GM18505 (cell line): ENCODE measurements at regions not wholly inside any gene's neighbourhood (a gene's known extent, or its start where the extent isn't known, plus 50 kb on each side); places are given as distances from the start of the nearest gene placed in this dataset.
"Not testable (repeated sequence)": the region's sequence is repeated elsewhere in the genome, so short reads cannot be mapped to it uniquely, and the experiment has no call there.

Experiments
- ATAC-seq: cut with Tn5 transposase; IDR thresholded peaks from one replicate; pipeline ENCODE4 v1.9.1; 2021; ENCODE audit not compliant: unreplicated experiment
- POLR2A ChIP-seq: IDR thresholded peaks from 4 replicates; pipeline ENCODE4 v1.6.1; 2011; ENCODE audit warnings: borderline replicate concordance; ENCODE audit not compliant: insufficient read depth, insufficient read length; ENCODE audit errors: extremely low read depth

DNA sequence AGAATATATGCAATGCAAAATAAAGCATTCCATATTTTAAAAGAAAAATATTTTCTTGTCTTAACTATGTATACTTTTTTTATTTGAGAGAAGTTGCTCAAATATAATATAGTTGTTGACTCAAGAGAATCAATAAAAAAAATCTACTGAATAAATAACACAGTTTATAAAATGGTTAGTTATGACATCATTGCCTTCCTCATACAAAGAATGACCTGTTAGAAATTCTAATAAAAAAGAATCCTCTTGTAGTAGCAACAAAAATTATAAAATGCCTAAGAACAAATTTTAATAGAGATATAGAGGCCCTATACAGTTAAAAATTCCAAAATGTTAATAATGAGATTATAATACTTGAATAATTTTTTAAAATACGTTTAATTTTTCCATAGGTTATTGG, 96.5 kb upstream of the AHI1 start:
- ATAC-seq = no peak
- TF ChIP-seq POLR2A = no peak

DNA sequence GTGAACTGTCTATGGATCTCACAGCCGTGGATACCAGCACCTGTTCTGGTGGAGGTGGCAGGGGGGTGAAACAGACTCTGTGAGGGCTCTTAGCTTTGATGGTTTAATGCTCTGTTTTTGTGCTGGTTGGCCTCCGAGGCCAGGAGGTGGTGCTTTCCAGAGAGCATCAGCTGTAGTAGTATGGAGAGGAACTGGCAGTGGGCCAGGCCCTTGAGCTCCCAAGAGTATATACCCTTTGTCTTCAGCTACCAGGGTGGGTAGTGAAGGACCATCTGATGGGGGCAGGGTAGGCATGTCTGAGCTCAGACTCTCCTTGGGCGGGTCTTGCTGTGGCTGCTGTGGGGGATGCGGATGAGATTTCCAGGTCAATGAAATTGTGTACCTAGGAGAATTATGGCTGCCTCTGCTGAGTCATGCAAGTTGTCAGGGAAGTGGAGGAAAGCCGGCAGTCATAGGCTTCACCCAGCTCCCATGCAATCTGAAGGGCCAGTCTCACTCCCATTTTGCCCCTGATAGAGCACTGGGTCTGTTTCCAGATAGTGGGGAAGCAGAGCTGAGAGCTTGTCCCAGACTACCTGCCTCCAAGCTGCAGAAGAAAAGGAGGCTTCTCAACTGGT, 102.7 kb upstream of the AHI1 start:
- no peak for ATAC-seq

DNA sequence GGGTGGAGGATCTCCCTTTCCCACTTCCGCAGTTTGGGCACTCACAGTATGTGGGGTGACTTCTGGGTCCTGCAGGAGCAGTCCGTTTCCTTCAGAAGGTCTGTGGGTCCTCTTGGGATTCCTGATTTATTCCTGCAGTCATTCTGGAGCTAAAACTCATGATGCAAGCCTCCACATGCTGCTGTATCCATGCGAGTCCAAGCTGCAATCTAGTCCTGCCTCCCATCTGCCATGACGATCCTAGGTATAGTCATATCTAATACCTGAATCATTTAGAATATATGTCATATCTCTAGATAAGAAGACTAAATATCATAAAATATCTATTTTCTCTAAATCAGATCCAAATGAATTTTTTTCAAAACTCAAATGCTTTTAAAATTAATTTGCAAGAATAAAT, 103.4 kb upstream of the AHI1 start:
- no peak for TF ChIP-seq POLR2A
- no peak for ATAC-seq

More for the DNA sequence above, 102.7 kb upstream of the AHI1 start:
- no peak for TF ChIP-seq POLR2A

DNA sequence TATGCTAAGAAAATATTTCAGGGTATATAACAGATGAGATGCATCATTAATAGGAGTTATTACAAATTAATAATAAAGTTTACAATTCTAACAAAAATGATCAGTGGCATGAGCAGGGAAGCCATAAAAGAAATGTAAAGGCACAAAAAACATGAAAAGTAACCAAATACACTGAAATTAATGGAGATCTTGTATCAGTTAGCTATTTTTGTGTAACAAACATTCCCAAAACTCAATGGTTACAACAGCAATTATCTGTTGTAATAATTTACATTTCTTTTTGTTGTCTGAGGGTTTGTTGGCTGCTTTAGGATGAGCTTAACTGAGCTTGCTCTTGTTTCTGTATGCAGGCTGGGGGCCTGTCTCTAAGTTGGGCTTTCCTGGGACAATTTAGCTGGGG, 104.3 kb upstream of the AHI1 start:
- no peak for ATAC-seq
- TF ChIP-seq POLR2A = no peak

DNA sequence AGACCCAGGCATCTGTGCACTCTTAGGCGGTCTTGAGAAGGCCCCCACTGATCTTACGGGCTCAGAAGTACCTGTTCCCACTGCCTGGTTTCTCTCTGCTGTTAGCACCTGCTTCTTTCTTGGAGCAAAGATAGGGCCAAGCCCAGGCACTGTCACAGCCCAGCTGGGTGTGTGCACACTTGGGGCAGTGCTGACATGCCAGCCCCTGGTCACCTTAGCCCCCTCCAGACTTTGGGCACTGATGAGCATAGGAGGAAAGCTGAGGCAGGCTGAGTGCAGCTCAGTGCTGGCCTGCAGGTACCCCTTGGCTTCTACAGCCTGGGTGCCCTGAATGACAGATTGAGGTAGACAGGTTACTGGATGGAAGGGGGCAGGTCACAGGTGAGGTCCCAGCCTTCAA, 105.7 kb upstream of the AHI1 start:
- ATAC-seq = no peak
- TF ChIP-seq POLR2A = no peak

DNA sequence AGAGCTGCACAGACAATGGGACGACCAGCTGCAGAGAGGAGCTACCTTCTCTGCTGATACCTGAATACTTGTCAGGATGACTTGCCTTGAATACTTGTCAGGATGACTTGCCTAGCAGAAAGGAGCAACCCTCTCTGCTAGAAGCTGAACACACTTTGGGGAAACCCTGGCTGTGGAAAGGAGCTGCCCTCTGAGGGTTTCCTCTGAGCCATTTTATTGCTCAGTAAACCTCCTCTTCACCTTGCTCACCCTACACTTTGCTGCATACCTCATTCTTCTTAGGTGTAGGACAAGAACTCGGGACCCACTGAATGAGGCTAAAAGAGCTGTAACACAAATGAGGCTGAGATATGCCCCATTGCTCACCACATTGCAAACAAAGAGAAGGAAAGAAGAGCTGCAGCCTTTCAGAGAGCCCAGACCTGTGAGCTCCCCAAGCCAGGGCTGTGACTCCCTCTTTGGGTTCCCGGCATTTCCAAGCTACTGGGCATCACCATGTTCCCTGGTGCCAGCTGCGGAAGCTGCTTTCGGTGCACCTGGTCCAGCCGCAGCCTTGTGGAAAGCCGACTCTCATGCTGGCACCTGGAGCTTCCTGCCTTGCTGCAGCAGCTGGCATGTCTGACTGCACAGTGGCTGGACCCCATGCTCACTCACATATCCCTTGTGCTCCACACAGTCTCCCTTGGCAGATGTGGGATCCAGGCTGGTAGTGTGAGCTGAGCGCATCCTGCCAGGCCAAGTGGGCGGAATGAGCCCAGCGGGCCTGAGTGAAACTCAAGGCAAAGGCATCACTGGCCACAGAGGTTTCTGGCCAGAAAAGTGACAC, 106.7 kb upstream of the AHI1 start:
- ATAC-seq = no peak
- TF ChIP-seq POLR2A = no peak

DNA sequence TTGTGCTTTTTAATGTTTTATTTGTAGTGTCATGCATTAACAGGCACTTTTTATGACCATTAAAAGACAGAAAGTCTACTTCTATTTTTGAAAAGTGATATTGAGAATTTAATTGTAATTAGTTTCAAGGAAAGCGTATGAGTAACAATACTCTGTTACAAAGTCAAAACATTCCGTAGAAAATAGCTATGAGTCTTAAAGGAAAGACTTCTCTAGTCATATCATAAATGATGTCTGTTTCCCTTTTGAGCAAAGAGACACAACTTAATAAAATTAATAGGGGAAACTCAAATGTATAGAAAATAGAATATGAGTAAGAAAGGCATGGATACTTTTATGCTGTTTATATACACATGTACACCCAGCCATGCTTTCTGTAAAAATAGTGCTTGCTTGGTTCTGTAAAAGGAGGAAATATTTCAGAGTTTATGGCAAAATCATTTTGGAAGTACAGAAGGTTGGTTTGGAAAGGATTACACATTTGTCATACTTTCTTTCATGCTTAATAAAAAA, 107.8 kb upstream of the AHI1 start:
- no peak for ATAC-seq
- no peak for TF ChIP-seq POLR2A

DNA sequence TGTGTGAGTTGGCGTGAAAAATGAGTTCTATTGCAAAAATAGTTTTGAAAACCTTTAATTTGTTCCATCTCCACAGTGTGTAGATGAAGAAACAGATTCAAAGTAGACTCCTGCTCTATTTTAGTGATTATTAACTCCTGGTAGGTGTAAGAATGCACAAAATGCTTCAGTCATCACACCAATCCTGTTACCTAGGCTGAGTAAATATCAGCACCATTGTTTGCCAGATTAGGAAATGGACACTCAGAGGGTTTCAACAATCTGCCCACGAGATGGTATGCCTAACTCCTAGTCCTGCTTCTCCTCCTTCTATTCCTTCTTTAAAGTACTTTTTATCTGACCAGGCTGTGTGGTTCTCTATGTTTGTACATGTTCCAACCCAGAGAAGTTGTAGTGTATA, 108.9 kb upstream of the AHI1 start:
- ATAC-seq = no peak
- TF ChIP-seq POLR2A = no peak

DNA sequence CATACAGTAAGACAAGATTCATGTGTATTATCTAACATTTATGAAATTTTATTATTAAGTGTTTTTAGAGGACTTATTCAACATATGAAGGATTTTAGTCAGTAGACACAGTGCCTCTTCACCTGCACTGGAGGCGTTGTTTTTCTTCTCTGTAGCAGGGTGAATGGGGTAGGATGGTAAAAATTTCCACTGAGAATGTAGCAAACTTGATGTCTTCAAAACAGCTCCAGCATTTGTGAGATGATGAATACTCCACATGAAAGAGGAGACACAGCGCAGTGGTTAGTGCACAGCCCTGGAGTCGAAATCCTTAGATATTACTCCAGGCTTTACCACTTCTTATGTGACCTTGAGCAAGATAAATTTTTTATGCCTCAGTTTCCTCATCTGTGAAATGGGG, 110.5 kb upstream of the AHI1 start:
- TF ChIP-seq POLR2A = no peak
- no peak for ATAC-seq

DNA sequence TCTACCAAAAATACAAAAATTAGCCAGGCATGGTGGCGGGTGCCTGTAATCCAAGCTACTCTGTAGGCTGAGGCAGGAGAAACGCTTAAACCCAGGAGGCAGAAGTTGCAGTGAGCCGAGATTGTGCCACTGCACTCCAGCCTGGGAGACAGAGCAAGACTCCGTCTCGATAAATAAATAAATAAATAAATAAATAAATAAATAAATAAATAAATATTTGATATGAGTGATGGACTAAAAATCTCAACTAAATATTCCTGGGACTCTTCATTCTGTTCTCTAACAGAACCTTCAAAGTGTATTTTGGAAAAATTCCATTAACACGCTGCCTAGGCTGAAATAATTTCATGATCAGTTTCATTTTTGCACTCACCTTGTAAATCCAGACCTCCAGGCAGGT, 112.7 kb upstream of the AHI1 start:
- ATAC-seq = not testable (repeated sequence)

DNA sequence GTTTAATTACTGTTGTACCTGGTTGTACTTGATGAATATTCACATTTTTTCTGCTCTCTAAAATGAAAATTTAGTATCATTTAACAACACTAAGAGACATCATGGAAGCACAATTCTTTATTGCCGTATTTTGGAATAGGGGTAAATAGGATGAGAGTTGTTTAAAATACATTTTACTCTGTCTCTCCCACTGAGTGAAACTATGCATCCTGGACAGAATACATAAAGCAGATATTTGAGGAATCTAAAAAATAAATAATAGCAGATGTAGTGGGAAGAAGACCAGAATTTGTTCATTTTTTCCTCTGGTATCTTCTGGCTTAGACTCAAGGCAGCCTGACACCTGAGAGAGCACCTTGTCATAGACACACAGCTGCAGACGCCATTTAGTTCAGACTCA, 119.1 kb upstream of the AHI1 start:
- ATAC-seq = no peak
- no peak for TF ChIP-seq POLR2A

DNA sequence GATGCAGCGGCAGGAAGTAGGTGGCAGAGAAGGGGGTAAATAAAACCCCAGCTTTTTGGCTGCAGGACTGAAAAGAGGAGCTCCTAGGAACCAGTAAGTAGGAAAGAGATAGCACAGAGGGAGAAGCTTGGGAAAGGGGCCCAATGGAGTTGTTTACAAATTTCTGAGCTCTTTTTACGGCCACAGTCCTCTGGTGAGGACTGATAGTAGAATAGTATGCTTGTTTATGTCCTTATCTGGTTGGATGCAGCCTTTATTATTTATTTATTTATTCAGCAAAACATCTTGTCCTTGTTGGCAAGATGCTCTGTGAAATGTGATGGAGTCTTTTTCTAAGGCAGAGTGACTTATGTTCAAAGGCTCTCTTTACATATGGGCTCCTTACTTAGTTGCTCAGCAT, 119.7 kb upstream of the AHI1 start:
- TF ChIP-seq POLR2A = no peak
- no peak for ATAC-seq

DNA sequence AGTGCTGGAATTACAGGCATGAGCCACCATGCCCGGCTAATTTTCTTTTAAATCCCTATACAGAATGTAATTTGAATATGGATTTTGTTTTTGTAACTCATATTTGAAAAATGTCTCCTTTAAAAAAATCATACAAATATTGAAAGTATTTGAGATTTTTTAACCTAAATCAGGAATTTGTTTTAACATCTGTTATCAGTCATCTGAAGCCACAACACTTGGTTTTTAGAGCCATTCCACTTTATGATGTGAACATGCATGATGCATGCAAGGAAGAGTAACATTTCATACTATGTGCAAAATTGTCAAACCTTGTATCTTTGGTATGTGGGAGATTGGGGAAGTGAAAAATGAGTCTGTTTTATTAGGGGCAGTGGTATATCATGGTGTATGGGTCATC, 124.5 kb upstream of the AHI1 start:
- ATAC-seq = no peak
- TF ChIP-seq POLR2A = no peak

DNA sequence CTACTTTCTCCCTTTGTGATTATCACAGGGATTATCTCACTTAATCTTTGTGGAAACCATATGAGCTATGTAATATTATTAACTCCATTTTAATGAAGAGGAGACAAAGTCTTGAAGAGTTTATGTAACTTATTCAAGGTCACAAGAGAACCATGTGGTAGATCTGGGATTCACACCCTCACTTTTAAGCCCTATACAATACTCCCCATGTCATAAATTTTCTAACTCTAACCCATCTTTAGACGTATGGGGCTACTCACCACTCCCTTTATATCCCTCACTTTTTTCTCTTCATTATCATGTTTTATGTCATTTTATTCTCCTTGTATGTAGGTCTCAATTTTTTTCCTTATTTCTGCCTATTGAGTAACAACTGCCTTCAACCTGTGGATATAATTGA, 126.4 kb upstream of the AHI1 start:
- TF ChIP-seq POLR2A = no peak

More for the DNA sequence above, 126.4 kb upstream of the AHI1 start:
- no peak for ATAC-seq
